ENCODE measurements at regions not wholly inside any gene's neighbourhood (a gene's known extent, or its start where the extent isn't known, plus 50 kb on each side); places are given as distances from the start of the nearest gene placed in this dataset.

DNA sequence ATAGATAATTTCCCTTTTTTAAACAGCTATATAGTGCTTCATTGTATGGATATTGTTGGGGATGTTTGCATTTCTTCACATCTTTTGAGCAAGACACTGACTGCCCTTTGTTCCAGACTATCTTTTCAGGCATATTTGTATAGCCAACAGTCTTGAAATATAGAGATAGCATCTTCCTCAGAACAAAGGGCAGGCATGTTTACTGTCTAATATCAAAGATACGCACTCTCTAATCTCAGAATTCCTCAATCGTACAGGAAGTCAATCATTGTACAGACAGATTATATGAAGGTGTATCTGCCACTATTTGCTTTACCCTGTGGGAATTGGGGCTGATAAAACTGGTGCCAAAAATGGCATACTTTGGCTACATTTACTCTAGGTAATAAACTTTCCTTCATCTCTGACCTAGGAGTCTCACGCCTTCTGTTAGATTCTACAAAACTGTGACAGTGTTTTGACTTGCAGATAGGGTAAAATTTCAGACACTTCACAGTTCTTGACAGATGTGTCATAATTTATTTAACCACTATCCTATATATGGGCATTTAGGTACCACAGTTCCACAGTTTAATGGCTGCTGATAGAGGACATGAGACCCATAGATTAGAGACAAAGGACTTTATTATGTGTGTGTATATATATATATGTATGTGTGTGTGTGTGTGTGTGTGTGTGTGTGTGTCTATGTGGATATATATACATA lies 321.0 kb downstream of the IGSF11 start:
- DNase-seq (ENCODE audit: low read depth), result no peak
- no peak overlapping the region for H3K4me3 ChIP-seq (ENCODE audit: low read depth, low read length)
- TF ChIP-seq, protein P1, sequence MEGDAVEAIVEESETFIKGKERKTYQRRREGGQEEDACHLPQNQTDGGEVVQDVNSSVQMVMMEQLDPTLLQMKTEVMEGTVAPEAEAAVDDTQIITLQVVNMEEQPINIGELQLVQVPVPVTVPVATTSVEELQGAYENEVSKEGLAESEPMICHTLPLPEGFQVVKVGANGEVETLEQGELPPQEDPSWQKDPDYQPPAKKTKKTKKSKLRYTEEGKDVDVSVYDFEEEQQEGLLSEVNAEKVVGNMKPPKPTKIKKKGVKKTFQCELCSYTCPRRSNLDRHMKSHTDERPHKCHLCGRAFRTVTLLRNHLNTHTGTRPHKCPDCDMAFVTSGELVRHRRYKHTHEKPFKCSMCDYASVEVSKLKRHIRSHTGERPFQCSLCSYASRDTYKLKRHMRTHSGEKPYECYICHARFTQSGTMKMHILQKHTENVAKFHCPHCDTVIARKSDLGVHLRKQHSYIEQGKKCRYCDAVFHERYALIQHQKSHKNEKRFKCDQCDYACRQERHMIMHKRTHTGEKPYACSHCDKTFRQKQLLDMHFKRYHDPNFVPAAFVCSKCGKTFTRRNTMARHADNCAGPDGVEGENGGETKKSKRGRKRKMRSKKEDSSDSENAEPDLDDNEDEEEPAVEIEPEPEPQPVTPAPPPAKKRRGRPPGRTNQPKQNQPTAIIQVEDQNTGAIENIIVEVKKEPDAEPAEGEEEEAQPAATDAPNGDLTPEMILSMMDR (IDR thresholded peaks at IDR 0.05; ENCODE audit: insufficient read depth, low read depth, low read length), result no peak

DNA sequence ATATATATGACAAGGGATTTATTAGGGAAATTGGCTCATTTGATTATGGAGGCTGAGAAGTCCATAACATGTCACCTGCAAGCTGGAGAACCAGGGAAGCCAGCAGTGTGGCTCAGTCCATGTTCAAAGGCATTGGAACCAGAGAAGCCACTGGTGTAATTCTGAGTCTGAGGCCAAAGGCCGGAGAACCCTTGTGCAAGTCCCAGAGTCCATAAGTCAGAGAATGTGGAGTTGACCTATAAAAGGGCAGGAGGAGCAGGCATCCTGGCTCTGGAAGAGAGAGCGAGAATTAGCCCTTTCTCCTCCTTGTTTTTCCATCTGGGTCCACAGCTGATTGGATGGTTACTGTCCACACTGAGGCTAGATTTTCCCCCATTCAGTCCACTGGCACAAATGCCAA lies 319.8 kb downstream of the IGSF11 start:
- TF ChIP-seq, protein P1 (IDR thresholded peaks at IDR 0.05; ENCODE audit: insufficient read depth, low read depth, low read length), result no peak
- no peak for DNase-seq (ENCODE audit: low read depth)
- H3K4me3 ChIP-seq (ENCODE audit: low read depth, low read length), result no peak overlapping the region

DNA sequence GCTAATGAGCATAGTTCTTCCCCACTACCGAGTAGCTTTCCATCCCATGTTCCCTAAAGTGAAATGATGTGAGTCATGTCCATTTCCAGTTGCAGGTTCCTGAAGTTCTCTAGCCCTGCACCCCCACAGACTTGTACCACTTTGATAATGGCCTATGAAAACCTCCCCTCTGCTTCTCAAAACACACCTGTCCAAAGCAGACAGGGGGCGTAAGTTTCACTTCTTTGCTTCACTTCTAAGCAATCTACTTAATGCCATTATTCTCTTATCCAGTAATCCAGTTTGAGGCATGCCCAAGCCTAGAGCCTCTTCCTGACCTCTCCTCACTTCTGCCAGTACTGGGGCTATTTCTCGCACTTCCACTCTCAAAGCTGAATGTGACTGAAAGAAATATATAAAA lies 305.1 kb downstream of the IGSF11 start:
- H3K4me3 ChIP-seq (ENCODE audit: low read depth, low read length), result no peak overlapping the region
- TF ChIP-seq, protein P1 (IDR thresholded peaks at IDR 0.05; ENCODE audit: insufficient read depth, low read depth, low read length), result no peak
- DNase-seq (ENCODE audit: low read depth), result no peak

DNA sequence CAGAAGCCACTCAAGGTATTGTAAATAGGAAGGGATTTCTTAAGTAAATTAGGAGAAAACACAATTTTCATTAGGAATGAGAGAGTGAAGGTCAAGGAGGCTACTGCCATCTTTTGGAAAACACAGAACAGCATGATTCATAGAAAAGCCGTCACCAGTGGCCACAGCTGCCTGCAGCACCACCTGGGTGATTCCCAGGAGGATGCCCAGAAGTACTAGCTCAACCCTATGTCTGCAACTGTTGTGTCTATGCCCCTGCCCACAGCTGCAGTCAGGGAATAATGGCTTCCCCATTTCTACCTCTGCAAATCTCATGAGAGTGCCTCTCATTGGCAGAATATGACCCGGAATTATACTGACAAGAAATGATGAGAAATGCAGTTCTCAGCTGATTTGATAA lies 300.0 kb downstream of the IGSF11 start:
- no peak for DNase-seq (ENCODE audit: low read depth)
- H3K4me3 ChIP-seq (ENCODE audit: low read depth, low read length), result no peak overlapping the region

DNA sequence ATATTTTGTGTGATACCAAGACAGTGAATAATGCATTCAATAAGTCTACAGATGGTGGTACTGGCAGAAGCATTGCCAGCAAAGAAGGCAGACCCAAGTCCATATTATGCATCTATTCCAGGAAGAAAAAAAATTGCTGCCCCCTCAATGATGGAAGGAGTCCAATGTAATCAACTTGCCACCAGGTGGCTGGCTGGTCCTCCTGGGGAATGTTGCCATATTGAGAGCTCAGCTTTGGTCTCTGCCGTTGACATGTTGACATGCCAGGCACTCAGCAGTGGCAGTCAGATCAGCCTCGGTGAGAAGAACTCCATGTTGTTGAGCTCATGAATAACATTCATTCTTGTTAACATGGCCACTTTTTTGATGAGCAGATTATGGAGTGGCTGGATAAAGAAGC lies 298.5 kb downstream of the IGSF11 start:
- DNase-seq (ENCODE audit: low read depth), result no peak
- no peak overlapping the region for H3K4me3 ChIP-seq (ENCODE audit: low read depth, low read length)
- TF ChIP-seq, protein P1 (IDR thresholded peaks at IDR 0.05; ENCODE audit: insufficient read depth, low read depth, low read length), result no peak

More for the DNA sequence above, 300.0 kb downstream of the IGSF11 start:
- TF ChIP-seq, protein P1 (IDR thresholded peaks at IDR 0.05; ENCODE audit: insufficient read depth, low read depth, low read length), result no peak

DNA sequence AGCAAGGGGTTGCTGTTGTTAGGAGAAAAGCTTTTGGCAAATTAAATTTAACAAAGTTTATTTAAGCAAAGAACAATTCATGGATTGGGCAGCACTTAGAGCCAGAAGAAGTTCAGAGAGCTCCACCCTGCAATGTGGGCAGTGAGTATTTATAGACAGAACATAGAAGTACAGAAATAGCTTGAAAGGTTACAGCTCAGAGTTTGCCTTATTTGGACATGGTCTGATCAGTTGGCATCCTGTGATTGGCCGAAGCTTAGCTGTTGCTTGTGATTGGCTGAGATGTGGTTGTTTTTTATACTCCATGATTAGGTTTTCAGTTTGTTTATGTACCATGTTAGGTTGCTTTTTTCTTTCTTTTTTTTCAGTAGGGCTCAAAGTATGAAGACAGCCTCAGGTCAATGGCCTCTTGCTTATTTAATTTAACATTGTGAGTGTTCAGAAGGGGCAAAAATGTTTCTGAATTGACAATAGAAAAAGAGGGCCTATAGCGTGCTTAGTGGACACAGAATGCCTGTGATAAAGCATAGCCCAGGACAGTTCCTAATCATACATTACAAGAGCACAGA lies 293.8 kb downstream of the IGSF11 start:
- DNase-seq (ENCODE audit: low read depth), result no peak
- H3K4me3 ChIP-seq (ENCODE audit: low read depth, low read length), result no peak overlapping the region
- TF ChIP-seq, protein P1 (IDR thresholded peaks at IDR 0.05; ENCODE audit: insufficient read depth, low read depth, low read length), result no peak
